Lung microvascular endothelial cell (primary cell): ENCODE measurements at regions not wholly inside any gene's neighbourhood (a gene's known extent, or its start where the extent isn't known, plus 50 kb on each side); places are given as distances from the start of the nearest gene placed in this dataset.

Source experiments
- DNase-seq, 2 donors: peaks; one replicate each; pipeline versions ENCODE4 v3.0.0 to v3.0.0-alpha.2; 2010; ENCODE audit warnings: low read depth in 2 of 2

DNA sequence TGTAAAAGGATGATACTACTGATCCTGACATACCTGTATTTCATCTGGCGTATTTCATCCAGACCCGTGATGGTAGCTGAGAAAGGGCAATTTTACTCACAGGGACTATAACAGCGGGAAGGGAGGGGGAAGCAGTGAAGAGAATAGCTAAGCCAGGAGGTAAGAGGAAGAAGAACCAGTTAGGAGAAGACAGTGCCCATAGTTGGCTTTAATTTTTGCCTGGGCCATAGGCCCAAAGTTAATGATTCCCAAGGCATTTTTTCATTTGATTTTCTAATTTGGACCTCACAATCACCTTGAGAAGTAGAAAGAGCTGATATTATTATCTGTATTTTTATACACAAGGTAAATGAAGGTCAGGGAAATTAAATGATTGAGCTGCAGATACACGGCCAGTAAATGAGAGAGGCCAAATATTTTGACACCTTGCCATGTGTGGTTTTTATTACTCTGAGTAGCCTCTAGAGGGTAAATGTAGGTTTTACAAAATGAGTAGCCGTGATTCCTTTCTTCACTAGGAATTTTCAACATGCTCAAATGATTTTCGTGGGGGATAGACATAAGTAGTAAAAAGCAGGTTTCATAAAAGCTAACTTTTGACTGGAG is 382.2 kb downstream of the FUT8 start:
- DNase-seq = no peak

DNA sequence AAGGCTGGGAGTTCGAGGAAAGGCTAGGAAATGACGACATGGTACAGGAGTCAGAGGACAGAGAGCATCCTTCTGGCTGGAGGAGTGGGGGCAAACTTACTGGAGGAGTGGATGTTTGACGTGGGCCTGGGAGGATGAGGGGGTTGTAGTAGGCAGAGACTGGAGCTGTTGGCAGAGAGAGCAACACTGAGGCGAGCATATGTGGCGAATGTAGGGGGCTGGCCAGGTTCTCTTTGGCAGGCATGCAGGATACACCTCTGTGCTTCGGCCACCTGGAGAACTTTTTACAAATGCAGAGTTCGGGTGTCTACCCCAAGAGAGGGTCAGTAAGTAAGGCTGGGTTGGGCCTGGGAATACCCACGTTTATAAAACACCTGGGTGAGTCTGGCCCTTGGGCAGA is 385.7 kb downstream of the FUT8 start:
- no peak for DNase-seq

DNA sequence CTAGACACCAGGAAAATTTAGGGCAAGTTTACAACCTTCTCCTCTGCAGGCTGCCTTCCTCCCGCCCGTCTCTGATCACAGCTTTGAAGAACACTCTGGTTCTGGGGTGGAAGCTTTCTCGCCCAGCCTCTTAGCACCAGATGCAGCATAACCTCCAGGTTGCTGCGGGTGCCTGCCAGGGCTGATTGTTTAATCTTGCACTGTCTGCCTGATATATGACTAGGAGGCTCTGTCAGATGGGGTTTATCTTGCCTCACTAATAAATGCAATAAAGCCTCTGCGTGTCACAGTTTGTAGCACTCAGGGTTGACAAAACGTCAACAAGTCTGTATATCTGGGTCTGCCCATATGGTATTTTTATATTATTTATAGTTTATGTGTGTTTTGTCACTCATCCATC is 388.2 kb downstream of the FUT8 start:
- DNase-seq = no peak

DNA sequence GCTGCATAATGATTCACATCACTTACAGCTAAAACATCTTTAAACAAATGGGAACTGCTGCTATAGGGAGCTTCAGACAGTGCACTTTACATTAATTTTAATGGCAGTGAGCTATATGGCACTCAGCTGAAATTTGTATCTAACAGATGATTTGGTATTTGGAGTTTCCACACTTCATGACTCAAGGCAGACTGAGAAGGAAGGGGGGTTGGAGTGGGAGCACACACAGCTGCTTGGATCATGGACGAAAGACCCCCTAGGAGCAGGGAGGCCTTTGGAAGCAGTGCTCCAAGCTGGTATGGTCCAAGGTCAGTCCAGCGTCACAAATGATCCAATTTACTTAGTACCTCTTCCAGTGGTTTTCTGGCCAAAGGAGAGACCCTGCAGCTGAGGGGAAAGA is 389.7 kb downstream of the FUT8 start:
- DNase-seq = no peak

DNA sequence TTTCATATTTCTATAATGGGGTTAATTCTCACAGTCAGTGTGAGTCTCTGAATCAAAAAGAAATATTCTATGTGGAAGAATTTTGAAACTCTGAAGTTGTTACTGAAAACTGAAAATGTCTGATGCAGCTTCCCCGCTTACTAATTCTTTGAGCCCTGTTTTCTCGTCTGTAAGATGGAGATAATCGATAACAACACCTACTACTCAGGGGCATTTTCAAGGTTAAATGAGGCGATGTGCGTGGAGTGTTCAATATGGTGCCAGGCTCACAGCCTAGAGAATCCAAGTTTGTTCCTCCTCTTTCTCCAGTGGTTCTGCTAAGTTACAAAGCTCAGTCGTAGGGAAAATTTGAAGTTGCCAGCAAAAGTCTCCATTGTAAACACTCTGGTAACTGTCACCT is 391.4 kb downstream of the FUT8 start:
- no peak for DNase-seq

DNA sequence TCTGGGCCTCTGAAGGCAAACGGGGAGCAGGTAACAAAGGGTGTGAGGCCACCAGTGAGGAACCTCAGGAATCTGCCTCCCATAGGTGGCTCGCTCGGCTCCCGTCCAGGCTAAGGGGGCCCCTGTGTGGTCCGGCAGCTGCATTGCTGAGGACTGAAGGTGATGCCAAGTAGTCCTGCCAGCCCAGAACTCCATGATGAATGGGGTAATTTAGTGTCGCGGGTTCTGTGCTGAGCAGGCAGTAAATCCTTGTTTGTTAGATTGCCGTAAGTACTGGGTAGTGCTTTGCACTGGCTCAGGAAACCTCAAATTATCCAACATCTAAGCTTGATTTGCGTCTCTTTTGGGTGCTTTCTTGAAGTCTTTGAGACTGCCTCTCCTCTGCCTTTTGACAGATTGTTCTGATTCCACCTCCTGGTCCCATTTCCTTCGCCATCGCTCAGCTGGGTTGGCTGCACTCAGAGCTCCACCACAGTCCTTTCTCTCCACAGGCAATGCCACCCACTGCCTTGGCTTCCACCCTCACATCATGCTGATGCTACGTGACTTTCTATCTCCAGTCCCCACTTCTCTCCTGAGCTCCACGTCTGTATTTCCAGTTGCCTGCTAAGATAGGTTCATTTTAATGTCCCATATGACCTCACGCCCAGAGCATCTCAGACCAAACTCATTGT is 392.0 kb downstream of the FUT8 start:
- no peak for DNase-seq

DNA sequence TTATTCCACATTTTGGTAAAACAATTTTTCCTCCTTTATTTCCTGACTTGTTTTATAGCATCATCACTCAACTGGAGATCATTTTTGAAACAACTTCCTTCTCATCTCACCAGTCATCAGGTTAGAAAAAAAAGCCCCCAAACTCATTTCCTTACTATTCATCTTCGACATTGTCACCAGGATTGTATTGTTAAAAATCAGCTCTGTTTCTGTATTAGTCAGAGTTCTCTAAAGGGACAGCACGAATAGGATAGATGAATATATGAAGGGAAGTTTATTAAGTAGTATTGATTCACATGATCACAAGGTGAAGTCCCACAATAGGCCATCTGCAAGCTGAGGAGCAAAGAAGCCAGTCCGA is 392.6 kb downstream of the FUT8 start:
- DNase-seq = no peak

DNA sequence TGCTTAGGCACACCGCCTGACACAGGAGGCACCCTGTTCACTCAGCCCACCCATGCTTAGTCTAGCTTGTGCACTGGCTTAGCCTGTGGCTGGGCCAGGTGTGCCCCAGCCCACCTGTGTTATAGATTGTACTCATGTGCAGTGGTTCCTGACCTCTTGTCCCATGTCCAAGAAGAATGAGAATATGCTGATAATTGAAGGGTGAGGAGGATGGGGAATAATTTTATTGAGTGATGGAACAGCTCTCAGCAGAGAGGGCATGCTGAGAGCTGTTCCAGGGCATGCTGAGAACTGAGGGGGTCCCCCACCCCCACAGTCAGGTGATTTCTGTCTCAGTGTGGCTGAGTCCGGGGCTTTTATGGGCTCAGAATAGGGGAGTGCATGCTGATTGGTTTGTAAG is 395.9 kb downstream of the FUT8 start:
- DNase-seq = no peak

DNA sequence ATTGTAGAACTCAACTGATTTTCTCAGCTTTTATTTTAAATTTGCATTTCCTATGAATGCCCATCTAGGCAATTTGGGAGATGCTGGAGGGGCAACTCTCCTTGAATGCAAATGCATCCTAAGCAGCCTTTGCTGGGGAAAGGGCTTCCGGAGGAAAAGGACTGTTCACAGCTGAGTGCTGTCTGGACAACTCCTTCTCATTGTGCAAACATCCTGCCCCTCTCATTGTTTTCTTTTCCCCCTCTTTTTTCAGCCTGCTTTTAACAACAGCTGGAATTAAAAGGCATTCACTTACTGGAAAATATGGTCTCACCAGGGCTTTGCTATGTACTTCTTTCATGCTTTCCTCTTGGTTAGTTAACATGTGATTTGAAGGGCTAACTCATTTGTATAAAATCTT is 397.8 kb downstream of the FUT8 start:
- DNase-seq = peak in 1 of 2 donors; percentile 56

DNA sequence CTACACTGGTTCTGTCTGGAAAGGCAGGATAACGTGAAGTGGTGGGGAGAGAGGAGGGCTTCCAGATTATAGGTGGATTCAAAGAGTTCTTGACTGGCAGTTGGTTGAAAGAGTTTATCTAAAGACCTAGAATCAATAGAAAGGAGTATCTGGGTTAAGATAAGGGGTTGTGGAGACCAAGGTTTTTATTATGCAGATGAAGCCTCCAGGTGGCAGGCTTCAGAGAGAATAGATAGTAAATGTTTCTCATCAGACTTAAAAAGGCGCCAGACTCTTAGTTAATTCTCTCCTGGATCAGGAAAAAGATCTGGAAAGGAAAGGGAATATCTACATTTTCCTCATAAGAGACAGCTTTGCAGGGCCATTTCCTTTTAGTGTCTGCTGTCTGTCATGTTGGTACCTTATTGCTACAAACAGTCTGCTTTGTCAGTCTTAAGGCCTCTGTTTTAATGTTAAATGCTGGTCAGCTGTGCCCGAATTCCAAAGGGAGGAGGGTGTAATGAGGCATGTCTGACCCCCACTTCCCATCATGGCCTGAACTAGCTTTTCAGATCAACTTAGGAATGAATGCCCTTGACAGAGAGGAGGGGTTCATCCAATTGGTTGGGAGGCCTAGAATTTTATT is 401.3 kb downstream of the FUT8 start:
- DNase-seq = no peak

DNA sequence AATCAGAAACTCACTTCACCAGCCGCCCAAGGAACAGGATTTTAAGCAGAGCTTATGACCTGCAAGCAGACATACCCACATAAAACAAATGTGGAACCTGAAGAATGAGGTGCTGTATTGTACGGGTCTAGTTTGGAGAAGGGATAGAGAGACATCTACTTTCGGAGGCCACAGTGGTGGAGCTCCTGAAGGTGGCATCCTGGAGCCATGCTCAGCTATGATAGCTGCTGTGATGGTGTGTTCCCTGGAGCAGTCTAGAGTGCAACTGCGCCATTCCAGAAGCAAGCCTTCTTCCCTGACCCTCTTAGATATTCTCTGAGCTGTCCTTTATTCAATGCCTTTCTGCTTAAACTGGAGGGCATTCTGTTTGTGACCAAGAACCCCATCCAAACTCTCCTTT is 402.6 kb downstream of the FUT8 start:
- no peak for DNase-seq

DNA sequence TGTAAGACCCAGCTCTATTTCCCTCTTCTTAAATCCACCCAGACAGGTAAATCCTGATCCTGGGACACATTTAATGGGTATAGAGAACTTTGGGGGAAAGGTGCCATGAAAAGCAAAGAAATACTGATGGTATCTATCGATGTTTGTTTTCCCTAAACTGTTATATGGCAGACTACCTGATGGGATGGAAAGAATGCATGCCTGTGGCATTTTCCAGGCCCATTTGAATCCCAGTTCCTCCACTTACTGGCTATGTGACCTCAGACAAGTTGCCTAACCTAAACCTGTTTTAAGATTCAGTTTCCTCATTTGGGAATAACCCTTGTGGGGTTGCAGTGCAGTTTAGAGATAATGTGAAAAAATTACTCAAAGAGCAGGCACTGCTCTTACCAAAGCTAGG is 404.5 kb downstream of the FUT8 start:
- no peak for DNase-seq

DNA sequence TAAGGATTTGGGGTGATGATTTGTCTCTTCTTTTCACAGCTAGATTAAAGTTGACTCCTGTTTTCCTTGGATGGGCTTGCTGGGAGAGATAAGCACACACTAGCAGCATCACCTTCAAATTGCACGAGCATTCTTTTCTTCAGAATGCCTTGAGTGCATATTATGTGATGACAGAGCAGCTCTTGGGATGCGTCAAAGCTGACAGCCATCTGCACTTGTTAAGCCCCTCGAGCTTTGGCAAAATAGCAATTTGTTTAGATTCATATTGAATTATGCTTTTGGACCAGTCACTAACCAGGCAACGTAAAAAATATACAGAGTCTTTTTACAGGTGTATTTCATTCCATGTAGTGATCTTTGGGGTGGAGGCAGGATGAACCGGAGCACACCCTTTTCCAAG is 407.0 kb downstream of the FUT8 start:
- no peak for DNase-seq

DNA sequence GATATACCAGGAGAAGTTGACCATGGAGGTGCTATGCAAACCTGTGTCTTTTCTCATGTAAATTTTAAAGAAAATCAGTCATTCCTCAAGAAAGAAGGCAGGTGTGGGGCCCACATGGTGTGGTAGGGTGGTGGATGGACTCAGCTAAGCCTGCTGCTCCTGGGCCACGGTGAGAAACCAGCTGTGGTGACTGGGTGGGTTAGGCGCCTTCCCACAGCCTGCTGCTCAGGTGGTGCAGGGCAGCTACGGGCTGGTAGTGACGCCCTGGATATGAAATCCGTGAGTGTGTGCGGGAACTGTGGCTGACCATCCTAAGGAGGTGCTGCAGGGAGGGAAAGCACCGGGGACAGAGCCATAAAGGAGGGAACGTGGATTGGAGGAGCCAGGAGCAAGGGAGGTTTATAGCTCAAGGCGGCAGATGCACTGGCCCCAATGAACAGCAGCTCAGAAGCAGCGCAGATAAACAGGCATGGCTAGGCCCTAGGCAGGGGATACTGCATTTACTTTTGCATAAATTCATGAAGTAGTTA is 408.8 kb downstream of the FUT8 start:
- DNase-seq = no peak

DNA sequence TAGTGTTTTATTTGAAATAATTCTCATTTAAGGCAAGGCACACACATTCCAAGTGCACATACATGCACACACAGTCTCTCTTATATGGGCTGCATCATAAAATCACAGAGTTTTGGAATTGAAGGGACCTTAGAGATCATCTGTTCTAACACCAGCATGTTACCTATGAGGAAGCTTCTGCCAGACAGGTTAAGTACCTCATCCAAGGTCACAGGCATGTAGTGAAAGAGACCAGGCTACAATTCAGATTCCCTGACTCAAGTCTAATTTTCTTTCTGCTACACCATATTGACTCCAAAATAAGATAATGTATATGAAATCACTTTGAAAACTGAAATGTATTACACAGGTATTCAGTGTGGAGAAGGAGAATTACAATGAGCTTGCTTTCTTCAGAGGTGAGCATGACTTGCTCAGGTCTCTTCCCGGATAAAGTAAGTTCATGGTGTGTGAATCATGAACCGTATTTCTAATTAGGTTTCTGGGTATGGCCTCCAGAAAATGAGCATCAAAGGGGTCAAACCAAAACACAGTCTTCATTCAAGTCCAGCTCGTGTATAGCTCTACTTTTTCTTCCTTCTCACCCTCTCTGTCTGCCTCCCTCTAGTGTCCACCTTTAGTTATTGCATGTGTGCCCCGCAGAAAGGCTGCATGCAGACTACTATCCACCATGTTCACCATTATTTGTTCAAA is 411.9 kb downstream of the FUT8 start:
- peak; percentile 79 to 83 for DNase-seq

DNA sequence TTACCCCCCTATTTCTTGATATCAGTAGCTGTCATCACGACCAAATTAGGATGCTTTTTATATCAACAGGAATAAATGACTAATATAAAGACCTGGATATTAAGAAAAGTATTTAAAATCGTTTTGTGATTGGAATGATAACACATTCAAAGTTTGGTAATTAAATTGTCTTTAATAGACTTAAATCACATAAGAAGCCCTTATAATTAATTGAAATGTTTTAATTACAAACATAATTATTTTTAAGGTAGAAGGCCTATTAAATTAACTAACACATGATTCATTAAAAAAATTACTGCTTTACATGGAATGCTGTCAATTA is 412.4 kb downstream of the FUT8 start:
- DNase-seq = no peak

DNA sequence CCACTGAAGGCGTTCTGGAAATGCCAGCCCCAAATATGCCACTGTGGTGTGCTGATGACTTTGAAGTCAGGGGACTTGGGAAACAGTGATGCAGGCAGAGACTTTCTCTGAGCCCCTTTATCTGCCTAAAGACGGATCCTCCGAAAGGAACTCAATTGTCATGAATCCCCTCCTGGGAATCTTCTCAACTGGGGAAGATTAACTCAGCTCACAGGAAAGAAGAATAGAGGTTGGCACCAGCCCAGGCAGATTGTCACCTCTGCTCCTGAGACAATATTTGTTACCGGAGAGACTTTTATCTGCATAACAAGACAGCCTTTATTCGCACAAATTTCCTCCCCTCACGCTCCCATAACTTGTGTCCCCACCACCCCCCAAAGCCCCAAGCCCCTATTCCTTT is 414.4 kb downstream of the FUT8 start:
- DNase-seq = no peak

DNA sequence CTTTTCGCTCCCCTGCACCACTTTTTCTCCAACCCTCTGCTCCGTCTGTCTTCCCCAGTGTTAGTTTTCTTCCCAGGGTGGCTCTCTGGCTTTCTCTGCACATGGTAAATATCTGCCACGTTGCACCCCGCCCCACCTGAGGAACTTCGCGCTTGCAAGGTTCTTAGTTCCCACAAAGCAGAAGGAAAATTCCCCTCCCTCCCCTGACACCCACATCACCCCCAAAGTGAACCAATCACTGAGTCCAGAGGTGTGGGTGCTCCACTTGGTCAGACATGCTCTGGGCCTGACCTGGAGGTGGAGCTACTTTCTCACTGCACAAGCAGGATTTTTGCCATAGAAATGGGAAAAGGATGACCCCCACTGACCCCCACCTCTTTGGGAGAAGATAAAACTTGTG is 415.0 kb downstream of the FUT8 start:
- DNase-seq = no peak

DNA sequence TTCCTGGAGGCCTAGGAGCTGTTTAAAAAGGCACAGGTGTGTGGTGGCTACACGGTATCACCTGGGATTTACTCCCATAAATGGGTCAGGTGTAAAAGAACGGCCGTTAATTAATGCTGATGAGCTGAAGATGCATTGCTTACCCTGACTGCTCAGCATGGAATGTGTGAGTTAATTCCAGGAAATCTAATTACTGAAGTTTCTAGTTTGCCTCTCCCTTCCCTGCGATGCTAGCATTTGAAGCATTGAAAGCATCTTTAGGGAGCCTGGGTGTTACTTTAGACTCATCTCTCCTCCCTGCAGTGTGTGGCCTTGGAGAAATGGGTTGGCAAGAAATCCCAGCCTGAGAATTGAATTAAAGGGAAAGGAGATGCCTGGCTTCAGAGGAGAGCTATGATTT is 415.9 kb downstream of the FUT8 start:
- no peak for DNase-seq

DNA sequence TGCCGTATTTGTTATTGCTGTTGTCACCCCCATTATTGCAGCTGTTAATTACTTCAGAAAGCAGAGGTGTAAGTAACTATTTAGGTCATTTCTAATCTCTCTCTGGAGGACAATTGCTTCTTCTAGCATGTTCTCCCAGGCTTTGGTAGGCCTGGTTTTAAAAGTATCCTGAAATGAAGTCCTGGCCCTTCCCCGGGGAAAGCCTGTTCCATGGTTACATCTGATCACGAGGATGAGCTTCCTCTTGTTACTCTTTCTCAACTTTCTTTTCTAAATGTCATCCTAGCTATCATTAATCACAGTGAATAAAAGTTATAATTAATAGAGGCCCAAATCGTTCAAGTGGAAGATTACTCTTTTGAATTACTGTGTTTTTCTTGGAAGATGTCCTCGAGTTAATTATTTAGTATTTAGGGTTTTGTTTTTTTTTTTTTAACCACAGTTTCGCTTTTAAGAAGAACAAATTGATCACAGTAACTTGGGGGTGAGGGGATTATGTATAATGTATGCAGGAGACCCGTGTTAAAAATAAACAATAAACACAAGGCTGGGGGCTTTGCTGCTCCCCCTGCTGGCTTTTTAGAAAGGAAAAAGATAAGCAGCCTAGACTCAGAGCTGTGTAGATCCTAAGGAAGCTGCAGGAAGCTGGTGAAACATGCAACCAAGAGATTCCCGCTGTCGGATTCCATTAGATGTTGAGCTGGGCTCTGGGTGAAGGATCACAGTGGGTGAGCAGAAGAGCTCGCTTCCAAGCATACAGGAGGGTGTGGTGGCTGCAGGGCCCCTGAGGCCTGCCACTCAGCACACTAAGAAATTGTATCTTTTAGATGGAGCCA is 420.1 kb downstream of the FUT8 start:
- peak in 1 of 2 donors; percentile 23 for DNase-seq

DNA sequence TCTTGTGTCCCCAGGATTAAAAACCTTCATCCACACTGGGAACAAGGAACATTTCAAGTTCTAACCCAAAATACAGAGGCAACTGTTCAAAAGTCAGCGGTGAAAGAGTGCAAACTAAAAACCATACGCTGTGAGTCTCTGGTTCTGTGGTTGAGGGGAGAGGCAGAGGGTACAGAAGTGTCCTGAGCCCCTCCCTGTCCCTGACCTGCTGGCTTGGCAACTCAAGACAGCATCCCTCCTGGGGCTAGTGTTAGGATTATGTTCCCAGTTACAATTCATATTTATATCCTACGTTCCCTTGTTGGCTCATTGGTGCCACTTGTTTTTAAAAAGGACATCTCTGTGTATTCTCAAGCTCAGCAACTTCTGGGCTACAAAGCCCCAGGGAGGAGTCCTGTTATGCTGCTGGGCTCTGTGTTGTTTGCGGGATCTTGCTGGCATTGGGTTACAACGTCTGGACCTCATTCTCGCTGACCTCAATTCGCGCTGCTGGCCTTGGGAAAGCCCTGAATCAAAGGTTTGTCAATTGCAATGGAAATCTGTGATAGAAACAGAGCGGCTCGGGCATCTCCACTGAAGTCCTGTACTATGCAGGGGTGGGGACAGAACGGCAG is 420.8 kb downstream of the FUT8 start:
- no peak for DNase-seq
